GM19043 (cell line): ENCODE measurements at regions not wholly inside any gene's neighbourhood (a gene's known extent, or its start where the extent isn't known, plus 50 kb on each side); places are given as distances from the start of the nearest gene placed in this dataset.

Experiments used
- ATAC-seq: cut with Tn5 transposase; IDR thresholded peaks from one replicate; pipeline ENCODE4 v1.9.1; 2021; ENCODE audit warnings: low read depth; ENCODE audit not compliant: unreplicated experiment

DNA sequence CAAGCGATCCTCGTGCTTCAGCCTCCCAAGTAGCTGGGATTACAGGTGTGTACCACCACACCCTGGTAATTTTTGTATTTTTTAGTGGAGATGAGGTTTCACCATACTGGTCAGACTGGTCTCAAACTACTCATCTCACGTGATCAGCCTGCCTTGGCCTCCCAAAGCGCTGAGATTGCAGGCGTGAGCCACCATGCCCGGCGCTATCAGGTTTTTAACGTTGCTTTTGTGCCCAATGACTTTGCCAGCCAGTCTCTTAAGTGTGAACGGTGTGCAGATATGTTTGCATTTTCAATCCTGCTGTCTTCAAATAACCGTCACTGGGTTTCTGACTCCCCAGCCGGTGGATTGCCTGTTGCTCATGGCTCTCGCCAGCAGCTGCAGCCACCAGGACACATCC is 201.8 kb upstream of the PPP2R2D start:
- no peak for ATAC-seq

DNA sequence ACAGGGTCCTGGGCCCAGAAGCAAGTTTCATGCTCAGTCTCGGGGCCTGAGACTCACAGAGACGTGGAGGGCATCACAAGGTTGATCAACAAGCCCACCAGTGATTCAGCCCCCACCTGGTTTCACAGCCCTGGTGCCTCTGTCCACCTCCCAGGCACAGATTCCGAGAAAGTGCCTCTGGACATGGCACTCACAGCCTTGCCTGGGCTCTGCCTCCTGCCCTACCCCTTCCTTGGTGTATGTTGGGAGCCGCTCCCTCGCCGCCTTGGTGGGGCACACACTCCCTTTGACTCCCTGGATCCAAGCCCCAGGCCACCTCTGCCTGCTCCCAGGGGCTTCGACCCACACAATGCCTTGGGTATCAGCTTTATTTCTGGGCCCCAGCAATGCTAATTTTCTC is 200.8 kb upstream of the PPP2R2D start:
- ATAC-seq: no peak

DNA sequence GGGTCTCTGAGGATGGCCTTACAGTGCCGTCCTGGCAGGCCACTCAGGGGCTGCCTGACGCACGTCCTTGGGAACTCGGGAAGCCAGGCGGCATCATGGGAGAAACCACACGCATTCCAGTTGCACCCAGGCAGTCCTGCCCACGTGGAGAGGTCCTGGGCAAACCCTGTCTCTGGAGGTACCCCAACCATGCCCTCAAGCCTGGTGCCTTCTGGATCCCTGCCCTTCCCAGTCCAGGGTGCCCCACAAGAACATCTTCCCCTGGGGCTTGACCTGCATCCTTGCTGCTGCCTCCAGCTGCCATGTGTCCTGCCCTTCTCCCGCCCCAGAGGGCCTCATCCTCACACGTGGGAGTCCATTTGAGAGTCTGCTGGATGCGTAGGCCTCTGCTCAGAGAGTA is 200.3 kb upstream of the PPP2R2D start:
- no peak for ATAC-seq

DNA sequence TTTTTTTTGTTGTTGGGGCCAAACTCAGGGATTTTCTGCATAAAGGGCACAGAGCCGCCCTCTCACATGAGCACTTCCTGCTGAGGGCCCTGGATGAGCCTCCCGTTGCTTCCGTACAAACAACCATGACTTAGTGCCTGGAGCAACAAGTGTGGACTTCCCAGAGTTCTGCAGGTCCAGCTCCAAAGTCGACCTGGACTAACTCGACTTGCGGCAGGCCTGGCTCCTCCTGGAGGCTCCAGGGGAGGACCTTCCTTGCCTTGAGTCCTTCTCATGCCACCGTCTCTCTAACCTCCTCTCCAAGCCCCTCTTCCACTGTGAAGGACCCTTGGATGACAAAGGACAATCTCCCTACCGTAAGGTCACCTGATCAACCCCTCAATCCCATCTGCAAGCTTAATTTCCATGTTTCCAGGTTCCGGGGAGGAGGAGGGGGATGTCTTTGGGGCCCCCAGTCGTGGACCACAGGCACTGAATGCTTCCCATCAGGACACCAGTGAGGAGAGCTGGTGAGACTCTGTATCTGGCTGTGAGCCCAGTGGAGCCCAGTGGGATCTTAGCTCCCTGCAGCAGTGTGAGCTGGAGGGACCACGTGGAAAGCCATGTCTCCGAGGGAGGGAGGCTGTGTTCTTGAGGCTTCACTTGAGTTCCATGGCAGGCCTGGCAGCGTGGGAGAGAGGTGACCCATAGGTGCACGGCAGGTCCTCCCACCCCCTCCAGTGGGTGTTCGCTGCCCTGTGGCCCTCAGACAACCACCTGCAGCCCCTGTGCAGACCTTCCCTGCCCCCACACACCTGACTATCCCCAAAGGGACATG is 199.5 kb upstream of the PPP2R2D start:
- no peak for ATAC-seq

DNA sequence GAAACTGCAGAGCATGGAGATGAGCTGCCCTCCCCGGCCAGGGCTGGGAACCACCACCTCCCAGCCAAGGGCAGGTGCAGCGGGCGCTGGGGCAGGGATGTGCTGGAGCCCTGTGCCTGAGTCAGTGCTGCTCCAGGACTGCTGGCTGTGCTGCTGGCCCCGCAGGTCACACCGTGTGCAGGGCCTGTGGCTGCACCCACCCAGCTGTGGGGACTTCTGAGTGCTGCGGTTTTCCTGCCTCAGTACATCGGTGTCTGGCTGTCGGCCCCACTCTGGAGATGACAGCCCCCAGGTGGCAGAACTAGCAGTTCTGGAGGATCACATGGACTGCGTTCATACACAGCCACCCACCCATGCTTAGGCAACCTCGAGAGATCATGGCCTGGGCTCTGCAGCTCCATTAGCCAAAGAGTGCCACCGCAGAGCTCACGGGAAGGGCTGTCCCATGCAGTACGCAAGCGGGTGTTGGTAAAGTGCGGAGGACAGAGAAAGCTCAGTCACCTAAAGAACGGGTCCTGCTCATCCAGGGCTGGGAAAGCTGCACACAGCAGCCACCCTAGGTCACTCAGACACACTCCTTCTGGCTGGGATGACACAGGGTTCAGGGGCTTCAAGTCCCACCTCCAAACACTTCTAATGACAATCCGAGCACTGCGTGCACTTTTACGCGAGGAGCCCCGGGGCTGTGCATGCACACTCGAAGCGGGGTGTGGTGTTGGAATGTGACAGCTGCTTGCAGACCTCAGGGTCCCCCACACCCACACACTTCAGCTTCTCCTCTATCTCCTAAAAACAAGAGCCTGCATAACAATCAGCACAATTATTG is 198.1 kb upstream of the PPP2R2D start:
- ATAC-seq: no peak

DNA sequence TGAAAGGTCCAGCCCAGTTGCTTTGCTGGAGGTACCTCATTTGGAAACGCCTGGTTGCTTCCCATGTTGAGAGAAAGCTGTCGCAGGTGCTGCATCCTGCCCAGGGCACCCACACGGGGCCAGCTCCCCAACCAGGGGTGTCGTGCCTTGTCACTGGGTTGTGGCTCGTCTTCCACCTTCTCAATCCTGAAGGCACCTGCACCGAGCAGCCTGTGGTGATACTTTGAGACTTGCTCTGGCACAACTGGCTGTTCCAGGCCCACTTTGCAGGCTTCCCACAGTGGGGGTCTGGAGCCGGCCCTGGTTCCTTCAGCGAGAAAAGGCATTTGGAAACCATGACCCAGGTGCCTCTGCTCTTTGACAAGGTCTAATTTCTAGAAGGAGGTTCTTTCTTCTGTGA is 197.3 kb upstream of the PPP2R2D start:
- ATAC-seq: no peak

DNA sequence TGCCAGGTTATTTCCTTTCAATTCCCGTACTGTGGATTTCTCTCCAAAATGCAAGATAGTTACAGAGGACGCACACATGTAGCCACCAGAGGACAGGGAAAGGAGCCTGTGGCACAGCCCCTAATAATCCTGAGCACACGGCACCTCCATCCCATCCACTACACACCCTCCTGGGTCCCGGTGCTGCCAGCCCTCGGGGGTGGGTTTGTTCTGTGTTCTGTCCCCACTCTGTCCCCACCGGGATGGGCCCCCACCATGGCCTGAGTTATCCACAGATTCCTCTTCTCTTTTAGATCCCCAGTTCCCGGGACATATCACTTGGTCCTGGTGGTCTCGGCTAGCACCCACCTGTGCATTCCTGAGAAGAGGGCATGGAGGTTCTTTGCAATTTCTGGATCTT is 196.9 kb upstream of the PPP2R2D start:
- ATAC-seq: no peak

DNA sequence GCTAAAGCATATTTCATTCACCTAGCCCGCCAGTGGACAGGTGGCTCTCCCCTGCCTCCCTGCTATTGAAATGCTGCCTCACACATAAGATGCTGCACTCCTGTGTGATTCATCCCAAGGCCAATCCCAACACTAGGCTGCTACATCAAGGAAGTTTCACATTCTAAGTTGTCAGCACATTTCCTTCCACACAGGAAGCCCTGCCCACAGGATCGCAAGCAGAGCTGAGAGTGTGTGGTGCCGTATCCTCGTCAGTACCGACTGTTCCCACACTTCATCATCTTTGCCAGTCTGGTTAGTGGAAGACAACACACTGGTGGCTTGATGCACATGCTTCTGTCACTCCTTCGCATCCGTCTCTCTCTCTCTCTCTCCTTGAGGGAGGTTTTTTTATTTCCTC is 194.3 kb upstream of the PPP2R2D start:
- ATAC-seq: no peak

DNA sequence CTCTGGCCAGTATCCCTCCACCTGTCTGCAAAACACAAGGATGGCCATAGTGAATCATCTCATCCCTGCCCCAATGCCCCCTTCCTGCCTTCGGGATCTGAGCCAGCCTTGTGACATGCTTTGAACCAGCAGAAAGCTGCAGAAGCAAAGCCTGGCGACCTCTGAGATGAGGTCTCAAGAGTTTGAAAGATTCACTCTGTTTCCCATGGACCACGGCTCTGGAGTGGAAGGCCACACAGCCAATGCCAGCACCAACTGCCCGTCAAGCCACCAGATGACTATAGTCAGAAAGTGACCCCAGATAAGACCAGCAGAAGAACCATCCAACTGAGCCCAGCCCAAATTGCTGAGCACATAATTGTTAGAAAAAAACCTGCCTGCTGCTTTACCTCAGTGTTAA is 193.9 kb upstream of the PPP2R2D start:
- no peak for ATAC-seq

DNA sequence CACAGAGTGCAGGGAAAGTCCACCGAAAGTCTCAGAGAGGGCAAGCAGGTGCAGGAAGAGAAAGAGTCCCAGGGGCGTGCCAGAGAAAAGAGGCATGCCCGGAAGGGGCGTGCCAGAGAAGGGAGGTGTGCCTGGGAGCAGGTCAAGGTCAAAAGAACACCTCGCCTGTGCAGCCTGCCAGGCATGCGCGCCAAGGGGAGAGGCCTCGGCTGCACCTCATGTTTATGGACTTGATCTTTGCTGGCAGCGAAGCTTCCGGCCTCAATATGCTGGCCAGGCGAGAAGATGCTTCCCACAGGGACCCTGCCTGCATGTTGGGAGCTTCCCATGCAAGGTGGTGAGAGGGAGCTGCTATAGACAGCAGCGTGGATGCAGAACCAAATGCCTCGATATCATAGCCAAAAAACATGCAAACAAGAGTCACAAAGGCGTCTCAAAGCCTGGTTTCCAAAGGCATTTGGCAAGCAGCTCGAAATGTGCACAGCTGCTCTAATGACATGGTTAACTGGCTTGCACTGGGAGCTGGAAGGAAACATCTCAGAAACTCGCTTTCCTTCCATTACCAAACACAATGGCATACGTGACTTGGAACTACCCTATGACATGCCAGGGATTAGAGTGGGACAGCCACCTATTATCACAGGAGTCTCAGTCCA is 192.5 kb upstream of the PPP2R2D start:
- ATAC-seq: no peak

DNA sequence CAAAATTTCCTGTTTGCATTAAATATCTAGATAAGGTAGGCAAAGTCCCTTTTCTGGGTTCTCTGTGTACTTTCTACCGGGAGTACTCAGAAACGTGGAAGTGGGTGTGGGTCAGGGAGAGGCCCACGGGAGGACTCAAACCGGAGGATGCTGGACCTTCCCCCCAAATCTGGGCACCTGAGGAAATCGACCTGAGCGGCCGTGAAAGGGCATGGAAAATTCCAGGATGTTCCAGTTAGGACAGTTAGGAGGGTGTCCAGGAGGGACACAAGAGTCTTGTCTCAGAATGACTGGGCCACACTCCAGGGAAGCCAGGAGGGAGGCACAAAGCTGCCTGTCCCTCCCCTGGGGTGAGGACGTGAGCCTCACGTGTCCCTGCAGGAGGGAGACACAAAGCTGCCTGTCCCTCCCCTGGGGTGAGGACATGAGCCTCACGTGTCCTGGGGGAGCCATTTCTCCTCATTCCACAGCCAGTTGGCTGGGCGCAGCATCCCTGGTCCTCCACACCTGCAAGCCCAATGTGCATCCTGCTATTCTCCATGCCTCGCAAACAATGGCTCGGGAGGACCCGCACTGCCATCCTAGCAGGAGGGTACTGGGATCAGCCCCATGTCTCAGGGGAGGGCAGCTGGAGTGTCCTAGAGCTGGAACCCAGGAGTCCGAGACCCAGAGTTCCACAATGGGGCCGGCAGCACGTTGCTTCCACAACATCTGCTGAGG is 190.5 kb upstream of the PPP2R2D start:
- no peak for ATAC-seq

DNA sequence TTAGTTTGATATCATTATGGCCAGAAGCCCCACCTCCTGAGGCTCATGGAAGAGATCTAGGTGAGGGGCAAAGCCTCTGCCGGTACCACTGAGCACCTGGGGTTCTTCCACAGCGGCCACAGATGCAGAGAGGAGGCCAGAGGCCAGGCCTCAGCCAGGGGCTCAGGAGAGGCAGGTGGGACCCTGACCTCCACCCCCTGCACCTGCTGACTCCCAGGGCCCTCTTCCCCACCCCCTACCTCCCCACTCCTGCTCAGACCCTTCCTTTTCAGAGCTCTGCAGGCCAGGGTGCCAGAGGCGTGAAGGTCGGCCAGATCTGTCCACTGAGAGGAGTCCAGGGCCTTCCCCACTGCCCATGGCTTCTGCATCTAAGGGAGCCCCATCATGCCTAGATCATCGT is 178.7 kb upstream of the PPP2R2D start:
- no peak for ATAC-seq

DNA sequence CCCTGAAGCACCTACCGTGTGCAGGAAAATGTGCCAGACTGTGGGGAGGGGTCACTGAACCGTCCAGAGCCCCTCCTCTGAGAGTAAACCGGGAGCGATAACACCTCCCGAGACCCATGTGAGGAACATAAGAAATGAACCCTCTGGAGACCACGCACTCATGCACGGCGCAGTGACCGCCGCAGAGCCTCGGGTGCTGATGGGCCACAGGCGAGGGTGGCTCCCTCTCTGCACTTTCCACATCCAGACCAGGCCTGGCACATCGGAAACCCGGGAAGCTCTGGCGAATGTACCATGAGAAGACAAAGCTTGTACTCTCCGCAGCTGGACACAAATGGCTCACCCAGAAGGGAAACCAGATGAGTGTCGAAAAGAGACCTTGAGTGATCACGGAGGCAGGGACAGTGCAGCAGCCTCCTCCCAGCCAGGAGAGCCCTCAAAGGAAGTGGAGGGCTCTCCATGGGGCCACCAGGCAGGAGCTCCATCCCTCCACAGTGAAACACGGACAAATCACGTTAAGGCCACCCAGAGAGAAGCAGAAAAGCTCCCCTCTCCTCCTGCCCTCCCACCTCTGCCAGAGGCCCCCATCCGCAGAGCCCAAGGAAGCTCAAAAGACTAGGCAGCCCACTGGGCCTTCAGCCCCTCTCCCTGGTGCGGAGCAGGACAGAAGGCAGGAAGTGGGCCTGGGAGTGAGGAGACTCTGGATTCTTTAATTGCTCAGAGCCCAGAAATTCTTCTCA is 178.1 kb upstream of the PPP2R2D start:
- no peak for ATAC-seq

DNA sequence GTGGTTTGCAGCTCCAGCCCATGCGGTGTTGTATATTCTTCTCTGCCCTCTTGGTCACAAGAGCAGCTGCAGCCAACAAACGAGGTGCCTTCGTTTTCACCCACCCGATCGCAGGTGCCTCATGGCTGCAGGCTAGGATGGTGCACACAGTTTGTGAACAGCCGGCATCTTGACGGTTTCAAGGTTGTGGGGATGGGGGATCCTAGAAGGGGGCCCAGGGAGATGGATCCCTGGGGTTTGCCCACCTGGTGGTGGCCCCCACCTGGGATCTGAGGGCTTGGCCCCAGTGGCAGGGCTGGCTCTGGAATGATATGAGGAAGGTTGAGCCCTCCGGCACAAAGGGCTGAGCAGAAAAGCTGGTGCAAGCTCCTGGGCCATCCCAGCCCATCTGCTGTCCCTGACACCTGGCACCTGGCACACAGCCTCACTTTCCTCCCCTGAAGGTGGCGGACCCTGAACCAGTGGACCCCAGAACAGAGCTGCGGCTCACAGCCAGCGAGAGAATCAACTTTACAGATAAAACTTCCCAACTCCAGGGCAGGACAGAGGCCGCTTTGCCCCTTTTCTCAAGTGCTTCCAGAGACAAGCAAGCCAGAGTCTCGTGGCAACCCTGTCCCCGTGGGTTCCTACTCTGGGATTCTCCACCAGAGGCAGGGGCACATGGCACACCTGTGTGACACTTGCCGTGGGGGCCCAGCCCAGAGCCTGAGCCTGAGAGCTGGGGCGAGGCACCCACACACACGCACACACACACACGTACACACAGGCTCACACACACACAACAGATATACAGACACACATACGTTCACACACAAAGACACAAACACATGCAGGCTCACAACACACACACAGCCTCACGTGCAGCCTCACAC is 177.3 kb upstream of the PPP2R2D start:
- ATAC-seq: no peak

DNA sequence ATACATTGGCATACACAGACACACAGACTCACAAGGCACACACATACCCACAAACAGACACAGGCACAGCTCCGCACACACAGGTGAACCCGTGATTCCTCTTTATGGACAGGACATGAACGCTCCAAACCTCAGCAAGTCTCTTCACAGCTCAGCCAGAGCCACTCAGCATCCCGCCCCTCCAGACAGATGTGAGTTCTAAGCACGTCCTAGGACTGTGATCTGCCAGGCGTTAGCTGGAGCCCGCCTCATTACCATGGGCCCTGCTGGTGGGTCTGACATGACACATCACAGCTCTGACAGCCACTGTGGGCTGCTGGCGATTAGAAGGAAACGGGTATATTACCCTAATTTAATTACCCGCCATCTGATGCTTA is 176.7 kb upstream of the PPP2R2D start:
- no peak for ATAC-seq

DNA sequence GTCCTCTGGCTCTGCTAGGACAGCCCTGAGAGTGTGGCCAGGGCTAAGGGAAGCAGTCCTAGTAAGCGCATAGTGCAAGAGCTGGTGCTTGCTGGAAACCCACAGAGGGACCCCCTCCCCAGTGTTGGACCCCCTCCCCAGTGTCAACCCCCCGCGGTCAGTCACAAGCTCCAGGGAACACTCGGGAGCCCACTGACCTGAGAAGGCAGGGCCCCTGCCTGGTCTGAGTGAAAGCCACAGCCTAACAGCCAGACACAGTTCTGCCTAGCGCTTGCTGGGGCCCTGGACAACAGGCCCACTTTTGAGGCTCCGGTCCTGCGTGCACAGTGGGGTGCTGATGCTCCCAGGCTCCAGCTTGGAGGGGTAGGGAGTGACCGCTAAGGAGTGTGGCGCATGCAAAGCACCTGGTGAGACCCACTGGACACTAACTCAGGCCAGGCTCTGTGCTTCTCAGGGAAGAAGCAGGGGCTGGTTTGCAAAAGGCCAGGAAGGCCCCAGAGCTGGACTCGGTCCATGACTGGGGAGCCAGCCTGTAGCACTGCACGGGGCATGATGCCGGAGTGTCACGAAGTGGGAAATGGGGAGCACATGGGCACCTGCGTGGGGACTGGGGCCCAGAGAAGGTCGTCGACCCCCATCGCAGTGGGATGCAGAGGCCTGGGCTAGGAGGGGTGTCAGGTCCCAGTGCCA is 175.8 kb upstream of the PPP2R2D start:
- ATAC-seq: no peak

DNA sequence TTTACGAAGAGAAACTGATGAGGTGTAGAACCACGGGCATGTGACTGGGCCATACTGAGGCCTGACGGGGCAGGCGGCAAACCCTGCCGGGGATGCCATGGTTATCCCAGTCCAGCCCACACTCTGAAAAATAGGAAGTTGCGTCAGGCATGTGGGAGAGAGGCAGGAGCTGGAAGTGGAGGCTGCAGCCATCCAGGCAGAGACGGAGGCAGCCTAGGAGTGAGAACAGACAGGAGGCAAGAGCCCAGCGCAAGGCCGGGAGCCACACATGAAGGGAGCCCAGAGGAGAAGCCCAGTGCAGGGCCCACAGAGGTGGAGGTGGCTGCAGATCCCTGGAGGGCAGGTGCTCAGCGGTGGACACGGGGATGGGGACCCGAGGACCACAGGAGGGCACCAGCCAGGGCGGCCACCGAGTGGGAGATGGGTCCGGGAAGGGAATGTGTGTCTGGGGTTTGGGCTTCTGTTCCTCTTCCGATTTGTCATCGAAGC is 175.2 kb upstream of the PPP2R2D start:
- ATAC-seq: no peak

DNA sequence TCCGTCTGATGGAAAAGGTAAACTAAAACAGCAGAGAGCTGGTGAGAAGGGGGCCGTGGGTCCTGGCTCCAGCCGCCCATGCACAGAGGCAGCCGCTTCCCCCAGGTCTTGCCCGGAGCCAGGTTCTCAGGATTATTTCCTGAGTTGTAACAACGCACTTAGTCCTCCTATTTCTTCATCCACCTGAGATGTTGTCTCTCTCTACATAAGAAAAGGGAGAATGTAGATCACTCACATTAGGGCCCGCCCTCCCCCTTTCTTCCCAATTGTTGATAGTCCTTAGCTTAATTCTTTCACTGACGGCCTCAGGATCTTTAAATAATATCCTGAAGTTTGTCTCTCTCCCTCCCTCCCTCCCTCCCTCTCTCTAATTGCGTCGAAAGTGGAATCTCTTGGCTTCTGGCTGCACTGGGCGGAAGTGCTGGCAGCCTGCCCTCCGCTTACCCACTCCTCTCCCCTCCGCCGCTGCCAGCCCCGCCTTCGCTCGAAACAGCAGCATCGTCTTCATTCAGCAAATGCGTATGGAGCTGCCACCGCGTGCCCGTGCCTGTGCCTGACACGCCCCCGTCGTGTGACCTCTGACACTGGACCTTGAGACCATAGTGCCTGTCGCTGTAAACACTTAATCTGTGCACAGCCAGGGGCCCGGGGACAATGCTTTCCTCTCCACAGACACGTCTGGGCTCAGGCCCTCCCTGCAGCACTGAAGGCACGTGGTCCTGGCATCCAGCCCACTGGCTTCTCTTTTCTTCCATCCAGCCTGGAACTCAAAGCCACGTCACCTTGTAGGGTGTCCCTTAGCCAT is 174.5 kb upstream of the PPP2R2D start:
- no peak for ATAC-seq
